NCI-H526 treated with DMSO at 0.1 percent for 48 hours (cell line): ENCODE measurements at regions not wholly inside any gene's neighbourhood (a gene's known extent, or its start where the extent isn't known, plus 50 kb on each side); places are given as distances from the start of the nearest gene placed in this dataset.

Experiments
- DNase-seq: peaks from one replicate; lab custom pipeline; 2025; lab: John Stamatoyannopoulos, UW

DNA sequence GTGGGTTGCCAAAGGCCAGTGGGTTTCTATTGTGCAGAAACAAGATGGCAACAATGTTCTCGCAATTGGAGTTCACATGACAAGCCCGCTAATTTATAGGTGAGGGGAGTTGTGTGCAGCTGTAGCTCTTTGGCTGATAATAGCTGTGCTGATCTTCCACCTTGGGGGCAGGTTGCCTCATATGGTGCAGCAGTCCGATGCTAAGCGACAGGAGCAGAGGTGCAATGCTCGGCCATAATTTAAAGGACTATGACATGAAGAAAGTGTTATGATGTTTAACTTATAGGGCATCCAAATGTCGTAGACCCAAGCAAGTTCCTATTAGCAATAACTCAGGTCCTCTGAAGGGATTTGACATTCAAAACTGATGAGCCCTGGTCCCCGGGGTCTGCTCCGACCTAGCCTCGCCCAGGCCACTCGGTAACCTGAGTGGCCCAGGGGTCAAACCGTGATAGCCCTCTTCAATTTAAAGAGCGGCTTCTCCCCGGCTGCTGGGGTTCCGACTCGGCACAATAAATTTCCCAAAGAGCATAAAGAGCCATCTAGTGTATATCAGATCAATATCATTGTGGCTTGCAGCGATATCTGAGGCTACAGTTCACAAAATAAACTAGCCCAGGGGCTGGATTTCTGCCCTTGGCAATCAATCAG is 724.0 kb downstream of the IRX1 start:
- DNase-seq: no peak

- DNase-seq: no peak
Measured at GRCh38 chr5:4330327-4330726, 734.7 kb downstream of the IRX1 start.

GRCh38 chr5:4335078-4335477 is 739.4 kb downstream of the IRX1 start:
- DNase-seq: no peak

- no peak for DNase-seq
Measured at GRCh38 chr5:4337519-4337918, 741.9 kb downstream of the IRX1 start.

DNA sequence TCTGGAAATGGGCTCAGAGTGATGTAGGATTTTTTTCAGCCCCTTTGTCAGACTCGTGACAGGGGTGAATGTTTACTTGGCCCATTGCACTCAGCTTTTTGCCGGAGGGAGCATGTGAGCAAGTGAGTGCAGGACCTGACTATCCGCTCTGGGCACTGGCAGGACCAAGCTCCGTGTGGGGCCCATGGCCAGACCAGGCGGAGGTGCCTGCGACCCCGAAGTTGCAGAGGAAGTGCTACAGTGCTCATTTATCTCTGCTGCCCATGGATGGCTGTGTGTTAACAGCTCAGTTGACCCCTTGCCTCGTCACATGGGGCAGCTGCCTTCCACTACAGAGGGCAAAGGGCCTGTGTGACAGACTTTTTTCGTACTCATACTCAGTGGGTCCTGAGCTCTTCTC is 744.3 kb downstream of the IRX1 start:
- DNase-seq: no peak

GRCh38 chr5:4345850-4346249 is 750.2 kb downstream of the IRX1 start:
- no peak for DNase-seq

GRCh38 chr5:4348423-4348822 is 752.8 kb downstream of the IRX1 start:
- no peak for DNase-seq

DNA sequence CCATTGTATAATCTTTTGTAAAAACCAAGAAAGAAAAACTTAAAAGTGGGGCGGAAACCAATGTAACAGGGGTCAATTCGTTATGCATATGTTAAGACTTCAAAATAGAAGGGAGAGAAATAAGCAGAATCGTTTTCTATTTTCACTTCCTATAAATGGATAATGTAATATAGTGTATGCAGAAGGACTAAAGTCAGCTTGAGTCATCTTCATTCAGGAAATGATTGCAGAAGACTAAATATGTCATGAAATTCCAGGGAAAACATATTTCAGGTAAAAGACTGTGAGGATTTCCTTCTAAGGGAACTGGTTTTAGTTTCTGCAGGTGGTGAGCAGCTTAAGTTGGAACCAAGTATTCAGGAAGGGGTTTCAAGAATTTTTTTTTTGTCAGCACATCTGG is 753.3 kb downstream of the IRX1 start:
- DNase-seq: no peak

- no peak for DNase-seq
Measured at GRCh38 chr5:4356201-4356600, 760.6 kb downstream of the IRX1 start.

GRCh38 chr5:4359847-4360246 is 764.2 kb downstream of the IRX1 start:
- DNase-seq: no peak

DNA sequence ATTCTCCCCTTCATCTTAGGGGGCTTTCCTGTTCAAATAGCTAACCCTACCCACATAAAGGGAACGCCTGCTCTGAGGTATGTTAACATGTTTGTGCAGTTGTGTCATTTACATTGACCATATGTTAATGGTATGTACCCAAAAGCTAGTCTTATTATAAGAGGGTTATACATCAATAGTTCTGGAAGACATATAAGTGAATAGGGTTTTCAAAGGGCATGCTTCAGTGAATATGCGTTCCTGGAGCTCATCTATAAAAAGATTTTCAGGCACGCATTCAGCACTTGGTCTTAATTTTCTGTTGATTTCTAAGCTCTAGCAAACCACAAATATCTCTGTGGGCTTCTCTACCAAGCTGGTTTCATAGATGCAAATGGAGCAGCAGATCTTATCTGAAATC is 766.1 kb downstream of the IRX1 start:
- DNase-seq: peak; percentile 50

GRCh38 chr5:4362411-4362810 is 766.8 kb downstream of the IRX1 start:
- no peak for DNase-seq

- DNase-seq: no peak
Measured at GRCh38 chr5:4363045-4363444, 767.4 kb downstream of the IRX1 start.

DNA sequence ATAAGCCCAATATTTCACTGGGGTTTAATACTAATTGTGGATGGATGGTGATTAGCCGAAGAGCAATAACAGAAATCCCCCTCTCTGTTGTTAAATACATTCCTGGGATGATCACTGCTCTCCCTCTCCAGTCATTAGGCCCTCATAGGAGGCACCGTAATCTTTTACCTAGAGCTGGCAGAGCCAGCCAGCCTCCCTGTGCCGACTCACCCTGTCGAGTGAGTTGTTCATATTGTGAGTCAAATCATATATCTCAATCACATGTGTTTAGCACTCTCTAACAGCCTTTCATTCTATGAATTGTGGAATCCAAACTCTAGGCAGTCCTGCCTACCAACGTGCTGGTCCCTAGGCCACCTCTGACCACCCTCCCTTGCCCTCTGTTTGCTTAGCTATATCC is 771.0 kb downstream of the IRX1 start:
- no peak for DNase-seq

DNA sequence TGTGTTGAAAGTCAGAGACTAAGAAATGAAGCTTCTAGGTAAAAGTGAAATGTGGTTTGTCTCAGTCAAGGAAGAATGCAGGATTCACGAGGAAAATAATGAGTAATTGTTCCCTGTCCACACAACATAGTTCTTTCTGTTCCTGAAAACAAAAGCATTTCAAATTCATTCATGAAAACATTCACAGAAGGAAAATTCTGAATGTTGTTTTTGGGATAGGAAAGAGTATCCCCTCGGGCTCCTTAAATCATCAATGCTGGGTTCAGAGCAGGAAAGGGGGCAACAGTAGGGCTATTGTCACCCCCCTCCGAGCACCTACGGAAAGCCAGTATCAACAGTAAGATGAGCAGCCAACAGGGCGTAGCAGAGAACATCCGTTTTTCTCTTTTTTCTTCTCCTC is 769.9 kb upstream of the ADAMTS16 start:
- DNase-seq: no peak

- DNase-seq: no peak
Measured at GRCh38 chr5:4372481-4372880, 767.6 kb upstream of the ADAMTS16 start.

GRCh38 chr5:4373051-4373820 is 766.9 kb upstream of the ADAMTS16 start:
- DNase-seq: no peak

GRCh38 chr5:4374866-4375265 is 765.3 kb upstream of the ADAMTS16 start:
- no peak for DNase-seq

DNA sequence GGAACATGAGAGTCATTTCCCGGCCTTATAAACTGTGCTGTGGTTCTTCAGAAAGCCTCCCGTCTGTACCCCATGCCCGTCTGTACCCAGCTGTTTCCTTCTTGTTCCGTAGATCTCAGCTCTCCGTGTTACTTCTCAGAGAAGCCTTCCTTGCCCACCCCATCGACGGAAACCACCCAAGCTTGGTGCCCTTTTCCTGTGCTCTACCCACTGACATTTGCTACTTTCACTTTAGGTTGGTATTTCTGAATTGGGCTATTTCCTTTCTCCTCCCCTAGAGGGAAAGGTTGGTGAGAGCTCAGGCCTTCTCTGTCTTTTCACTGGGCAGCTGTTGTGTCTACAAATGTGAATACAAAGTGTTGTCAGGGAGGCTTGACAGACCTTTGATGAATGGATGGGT is 764.5 kb upstream of the ADAMTS16 start:
- no peak for DNase-seq

DNA sequence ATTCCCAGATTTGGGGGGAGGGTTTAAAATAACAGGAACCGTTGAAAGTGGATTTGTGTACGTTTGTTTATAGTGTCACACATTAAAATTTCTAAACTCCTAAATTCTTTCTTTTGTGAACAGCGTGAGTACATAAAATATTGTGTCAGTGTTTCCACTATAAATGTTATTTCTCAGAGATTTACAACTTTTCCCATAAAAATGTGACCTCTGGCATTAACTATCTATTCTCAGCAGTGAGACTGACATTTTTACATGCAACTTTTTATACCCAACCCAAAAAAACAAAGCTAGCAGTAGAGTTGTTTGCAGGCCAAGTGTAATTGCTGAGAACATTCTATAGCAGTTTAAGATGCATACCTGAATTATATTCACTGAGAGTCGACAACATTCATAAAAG is 757.0 kb upstream of the ADAMTS16 start:
- no peak for DNase-seq

GRCh38 chr5:4383518-4384198 is 756.5 kb upstream of the ADAMTS16 start:
- DNase-seq: no peak

DNA sequence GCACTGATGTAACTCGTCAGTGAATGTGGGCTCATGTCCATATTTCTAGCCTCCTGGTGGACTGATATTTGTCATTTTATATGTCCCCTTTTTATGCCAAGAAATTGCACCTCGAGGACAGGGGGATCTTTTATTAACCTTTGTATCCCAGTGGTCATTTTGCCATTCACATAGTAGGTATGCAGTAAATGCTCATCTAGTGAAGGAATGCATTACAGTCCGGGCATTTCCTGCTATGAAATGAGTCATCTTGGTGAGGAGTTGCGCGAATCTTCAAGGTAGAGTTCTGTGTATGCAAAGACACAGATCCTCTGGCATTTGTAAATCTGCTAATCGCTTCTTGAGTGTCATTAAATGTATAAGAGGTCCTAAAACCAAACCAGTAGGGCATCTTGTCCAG is 755.5 kb upstream of the ADAMTS16 start:
- no peak for DNase-seq

DNA sequence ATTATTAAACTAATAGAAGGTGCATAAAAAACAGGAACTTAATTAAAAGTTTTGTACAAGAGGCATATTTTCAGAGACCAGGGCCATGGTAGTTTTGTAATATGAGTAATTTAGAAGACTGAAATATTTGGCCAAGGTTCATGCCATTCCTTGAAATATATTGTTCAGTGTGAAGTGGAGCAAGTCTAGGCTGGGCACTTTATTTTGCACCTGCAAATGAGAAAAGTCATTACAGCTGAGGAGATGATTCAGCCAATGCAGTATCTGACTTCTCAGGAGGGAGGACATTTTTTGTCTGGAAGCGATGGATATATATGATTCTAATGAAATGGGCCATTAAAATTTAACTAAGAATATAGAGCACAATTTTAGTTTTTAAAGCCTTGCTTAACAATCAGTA is 754.0 kb upstream of the ADAMTS16 start:
- no peak for DNase-seq
